ENCODE measurements at regions not wholly inside any gene's neighbourhood (a gene's known extent, or its start where the extent isn't known, plus 50 kb on each side); places are given as distances from the start of the nearest gene placed in this dataset.

DNA sequence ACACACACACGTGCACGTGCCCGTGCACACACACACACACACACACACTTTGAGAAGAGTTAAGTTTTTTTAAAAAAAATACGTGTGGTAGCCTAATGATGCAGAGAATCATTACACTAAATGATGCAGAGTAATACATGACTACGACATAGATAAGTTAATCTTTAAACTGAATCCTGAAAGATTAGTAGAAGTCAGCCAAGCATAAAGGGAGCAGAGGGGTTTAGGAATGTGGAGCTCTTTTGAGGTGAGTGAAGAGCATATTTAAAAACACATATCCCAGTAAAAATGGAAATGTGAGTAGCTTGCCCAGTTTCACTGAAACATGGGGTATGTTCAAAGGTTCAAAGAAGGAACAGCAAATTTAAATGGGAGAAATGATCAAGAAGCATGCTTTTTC, 61.3 kb upstream of the TYRP1 start:
- TF ChIP-seq, protein P1, sequence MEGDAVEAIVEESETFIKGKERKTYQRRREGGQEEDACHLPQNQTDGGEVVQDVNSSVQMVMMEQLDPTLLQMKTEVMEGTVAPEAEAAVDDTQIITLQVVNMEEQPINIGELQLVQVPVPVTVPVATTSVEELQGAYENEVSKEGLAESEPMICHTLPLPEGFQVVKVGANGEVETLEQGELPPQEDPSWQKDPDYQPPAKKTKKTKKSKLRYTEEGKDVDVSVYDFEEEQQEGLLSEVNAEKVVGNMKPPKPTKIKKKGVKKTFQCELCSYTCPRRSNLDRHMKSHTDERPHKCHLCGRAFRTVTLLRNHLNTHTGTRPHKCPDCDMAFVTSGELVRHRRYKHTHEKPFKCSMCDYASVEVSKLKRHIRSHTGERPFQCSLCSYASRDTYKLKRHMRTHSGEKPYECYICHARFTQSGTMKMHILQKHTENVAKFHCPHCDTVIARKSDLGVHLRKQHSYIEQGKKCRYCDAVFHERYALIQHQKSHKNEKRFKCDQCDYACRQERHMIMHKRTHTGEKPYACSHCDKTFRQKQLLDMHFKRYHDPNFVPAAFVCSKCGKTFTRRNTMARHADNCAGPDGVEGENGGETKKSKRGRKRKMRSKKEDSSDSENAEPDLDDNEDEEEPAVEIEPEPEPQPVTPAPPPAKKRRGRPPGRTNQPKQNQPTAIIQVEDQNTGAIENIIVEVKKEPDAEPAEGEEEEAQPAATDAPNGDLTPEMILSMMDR (tag by site-specific recombination; IDR thresholded peaks at IDR 0.05) = no peak
- TF ChIP-seq, protein P2, sequence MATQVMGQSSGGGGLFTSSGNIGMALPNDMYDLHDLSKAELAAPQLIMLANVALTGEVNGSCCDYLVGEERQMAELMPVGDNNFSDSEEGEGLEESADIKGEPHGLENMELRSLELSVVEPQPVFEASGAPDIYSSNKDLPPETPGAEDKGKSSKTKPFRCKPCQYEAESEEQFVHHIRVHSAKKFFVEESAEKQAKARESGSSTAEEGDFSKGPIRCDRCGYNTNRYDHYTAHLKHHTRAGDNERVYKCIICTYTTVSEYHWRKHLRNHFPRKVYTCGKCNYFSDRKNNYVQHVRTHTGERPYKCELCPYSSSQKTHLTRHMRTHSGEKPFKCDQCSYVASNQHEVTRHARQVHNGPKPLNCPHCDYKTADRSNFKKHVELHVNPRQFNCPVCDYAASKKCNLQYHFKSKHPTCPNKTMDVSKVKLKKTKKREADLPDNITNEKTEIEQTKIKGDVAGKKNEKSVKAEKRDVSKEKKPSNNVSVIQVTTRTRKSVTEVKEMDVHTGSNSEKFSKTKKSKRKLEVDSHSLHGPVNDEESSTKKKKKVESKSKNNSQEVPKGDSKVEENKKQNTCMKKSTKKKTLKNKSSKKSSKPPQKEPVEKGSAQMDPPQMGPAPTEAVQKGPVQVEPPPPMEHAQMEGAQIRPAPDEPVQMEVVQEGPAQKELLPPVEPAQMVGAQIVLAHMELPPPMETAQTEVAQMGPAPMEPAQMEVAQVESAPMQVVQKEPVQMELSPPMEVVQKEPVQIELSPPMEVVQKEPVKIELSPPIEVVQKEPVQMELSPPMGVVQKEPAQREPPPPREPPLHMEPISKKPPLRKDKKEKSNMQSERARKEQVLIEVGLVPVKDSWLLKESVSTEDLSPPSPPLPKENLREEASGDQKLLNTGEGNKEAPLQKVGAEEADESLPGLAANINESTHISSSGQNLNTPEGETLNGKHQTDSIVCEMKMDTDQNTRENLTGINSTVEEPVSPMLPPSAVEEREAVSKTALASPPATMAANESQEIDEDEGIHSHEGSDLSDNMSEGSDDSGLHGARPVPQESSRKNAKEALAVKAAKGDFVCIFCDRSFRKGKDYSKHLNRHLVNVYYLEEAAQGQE (tag by site-specific recombination; IDR thresholded peaks at IDR 0.05) = no peak
- no peak for TF ChIP-seq ZNF621 (tag by site-specific recombination; IDR thresholded peaks at IDR 0.05)

All from HEK293 (cell line).